ENCODE measurements at regions not wholly inside any gene's neighbourhood (a gene's known extent, or its start where the extent isn't known, plus 50 kb on each side); places are given as distances from the start of the nearest gene placed in this dataset.

GRCh38 chr16:86107215-86107825, 208.4 kb downstream of the IRF8 start:
- Histone ChIP-seq H3K79me2 (ENCODE audit: insufficient read depth, low read length) (no peaks in the 10 kb centered on the region), H3K9me3 (ENCODE audit: insufficient read depth, low read depth, low read length) (peaks cover 6% of the 10 kb centered on the region), H3K27ac (ENCODE audit: low read depth, low read length) (no peak overlapping the region), H3K27me3 (ENCODE audit: insufficient read depth, low read length) (peaks cover 7% of the 10 kb centered on the region), H3K4me2 (ENCODE audit: low read length) (no peak overlapping the region), H3K9ac (ENCODE audit: low read length) (no peak overlapping the region), H2AFZ (ENCODE audit: low read depth, low read length) (no peak overlapping the region), H3K4me1 (ENCODE audit: insufficient read depth, low read length) (no peaks in the 10 kb centered on the region), H3K4me3 (ENCODE audit: insufficient read depth, low read depth, low read length) (no peak overlapping the region), H3K36me3 (ENCODE audit: insufficient read depth, low read length) (no peaks in the 10 kb centered on the region), H4K20me1 (ENCODE audit: insufficient read depth, low read length) (no peaks in the 10 kb centered on the region)
- DNase-seq (ENCODE audit: low read depth) = no peak
- Mint-ChIP-seq H3K9me3 (ENCODE audit: unreplicated experiment) (peaks cover 2% of the 10 kb centered on the region), H3K4me1 (ENCODE audit: low read depth, unreplicated experiment) (no peaks in the 10 kb centered on the region), H3K36me3 (ENCODE audit: low read depth, unreplicated experiment) (no peaks in the 10 kb centered on the region), H3K27ac (ENCODE audit: unreplicated experiment) (no peak overlapping the region), H3K27me3 (ENCODE audit: low read depth, unreplicated experiment) (peaks cover 19% of the 10 kb centered on the region), H3K4me3 (ENCODE audit: unreplicated experiment) (no peak overlapping the region)
- TF ChIP-seq EZH2 (IDR thresholded peaks at IDR 0.05; ENCODE audit: insufficient read depth, low read length) = no peak
- no peak for TF ChIP-seq CTCF (IDR thresholded peaks at IDR 0.05; ENCODE audit: insufficient read depth, low read depth, low read length)
- FAIRE-seq = no peak

- H3K4me3 ChIP-seq (ENCODE audit: insufficient read depth, low read depth, low read length) = no peak overlapping the region
- H3K79me2 ChIP-seq (ENCODE audit: insufficient read depth, low read length) = no peaks in the 10 kb centered on the region
- H4K20me1 ChIP-seq (ENCODE audit: insufficient read depth, low read length) = no peaks in the 10 kb centered on the region
- no peak overlapping the region for H3K9ac ChIP-seq (ENCODE audit: low read length)
- peaks cover 5% of the 10 kb centered on the region for H3K27me3 ChIP-seq (ENCODE audit: insufficient read depth, low read length)
- H2AFZ ChIP-seq (ENCODE audit: low read depth, low read length) = no peak overlapping the region
- FAIRE-seq = no peak
- H3K27ac ChIP-seq (ENCODE audit: low read depth, low read length) = no peak overlapping the region
- Mint-ChIP-seq H3K36me3 (ENCODE audit: low read depth, unreplicated experiment) (no peaks in the 10 kb centered on the region), H3K9me3 (ENCODE audit: unreplicated experiment) (peaks cover 2% of the 10 kb centered on the region), H3K4me3 (ENCODE audit: unreplicated experiment) (no peak overlapping the region), H3K27me3 (ENCODE audit: low read depth, unreplicated experiment) (peaks cover 20% of the 10 kb centered on the region), H3K27ac (ENCODE audit: unreplicated experiment) (no peak overlapping the region), H3K4me1 (ENCODE audit: low read depth, unreplicated experiment) (no peaks in the 10 kb centered on the region)
- H3K36me3 ChIP-seq (ENCODE audit: insufficient read depth, low read length) = no peaks in the 10 kb centered on the region
- TF ChIP-seq CTCF (IDR thresholded peaks at IDR 0.05; ENCODE audit: insufficient read depth, low read depth, low read length) (no peak), EZH2 (IDR thresholded peaks at IDR 0.05; ENCODE audit: insufficient read depth, low read length) (no peak)
- peaks cover 6% of the 10 kb centered on the region for H3K9me3 ChIP-seq (ENCODE audit: insufficient read depth, low read depth, low read length)
- no peak overlapping the region for H3K4me2 ChIP-seq (ENCODE audit: low read length)
- H3K4me1 ChIP-seq (ENCODE audit: insufficient read depth, low read length) = no peaks in the 10 kb centered on the region
- DNase-seq (ENCODE audit: low read depth) = no peak
These were observed 209.1 kb downstream of the IRF8 start for GRCh38 chr16:86108062-86108461.

- DNase-seq (ENCODE audit: low read depth) (no peak), FAIRE-seq (no peak)
- Histone ChIP-seq H3K79me2 (ENCODE audit: insufficient read depth, low read length) (no peaks in the 10 kb centered on the region), H3K9ac (ENCODE audit: low read length) (no peak overlapping the region), H3K4me2 (ENCODE audit: low read length) (no peak overlapping the region), H3K27ac (ENCODE audit: low read depth, low read length) (no peak overlapping the region), H3K36me3 (ENCODE audit: insufficient read depth, low read length) (no peaks in the 10 kb centered on the region), H3K9me3 (ENCODE audit: insufficient read depth, low read depth, low read length) (peaks cover 6% of the 10 kb centered on the region), H3K4me1 (ENCODE audit: insufficient read depth, low read length) (no peaks in the 10 kb centered on the region), H2AFZ (ENCODE audit: low read depth, low read length) (no peak overlapping the region), H3K4me3 (ENCODE audit: insufficient read depth, low read depth, low read length) (no peak overlapping the region), H3K27me3 (ENCODE audit: insufficient read depth, low read length) (peaks cover 2% of the 10 kb centered on the region), H4K20me1 (ENCODE audit: insufficient read depth, low read length) (no peaks in the 10 kb centered on the region)
- H3K4me3 Mint-ChIP-seq (ENCODE audit: unreplicated experiment) = no peak overlapping the region
- H3K27me3 Mint-ChIP-seq (ENCODE audit: low read depth, unreplicated experiment) = peaks cover 12% of the 10 kb centered on the region
- no peak overlapping the region for H3K27ac Mint-ChIP-seq (ENCODE audit: unreplicated experiment)
- no peaks in the 10 kb centered on the region for H3K4me1 Mint-ChIP-seq (ENCODE audit: low read depth, unreplicated experiment)
- no peaks in the 10 kb centered on the region for H3K36me3 Mint-ChIP-seq (ENCODE audit: low read depth, unreplicated experiment)
- TF ChIP-seq EZH2 (IDR thresholded peaks at IDR 0.05; ENCODE audit: insufficient read depth, low read length) (no peak), CTCF (IDR thresholded peaks at IDR 0.05; ENCODE audit: insufficient read depth, low read depth, low read length) (no peak)
- peaks cover 2% of the 10 kb centered on the region for H3K9me3 Mint-ChIP-seq (ENCODE audit: unreplicated experiment)
These were observed 211.2 kb downstream of the IRF8 start for GRCh38 chr16:86110134-86110533.

Data from astrocyte (in vitro differentiated cells and primary cell).